DND-41 (cell line): ENCODE measurements at regions not wholly inside any gene's neighbourhood (a gene's known extent, or its start where the extent isn't known, plus 50 kb on each side); places are given as distances from the start of the nearest gene placed in this dataset.

Source experiments
- ATAC-seq: fragments of 200-7000 bp; cut with Tn5 transposase; 3 replicates; pipeline ENCODE4 v1.9.1; 2021; ENCODE audit warnings: low read depth; ENCODE audit not compliant: insufficient read depth
- DNase-seq: peaks from one replicate; pipeline ENCODE4 v3.0.0-alpha.2; 2020
- H2AFZ ChIP-seq: 2 replicates; pipeline ENCODE4 v1.6.0; 2012; ENCODE audit warnings: low read depth, low read length
- H3K27ac ChIP-seq: 2 replicates; pipeline ENCODE4 v1.5.1; 2012; ENCODE audit warnings: low read length, inconsistent platforms
- H3K27me3 ChIP-seq: fragments of 200-600 bp; sonication (generic); 2 replicates; pipeline ENCODE4 v1.6.0; 2012; ENCODE audit warnings: low read length, mild to moderate bottlenecking, inconsistent platforms; ENCODE audit not compliant: insufficient read depth, poor library complexity
- H3K36me3 ChIP-seq: 2 replicates; pipeline ENCODE4 v1.5.1; 2012; ENCODE audit warnings: low read length, inconsistent platforms; ENCODE audit not compliant: insufficient read depth
- H3K4me1 ChIP-seq: 2 replicates; pipeline ENCODE4 v1.5.1; 2012; ENCODE audit warnings: mild to moderate bottlenecking, low read length; ENCODE audit not compliant: insufficient read depth
- H3K4me2 ChIP-seq: 2 replicates; pipeline ENCODE4 v1.6.0; 2012; ENCODE audit warnings: mild to moderate bottlenecking, moderate library complexity, low read length, inconsistent platforms; ENCODE audit not compliant: insufficient read depth
- H3K4me3 ChIP-seq, 2 experiments: fragments of 200-600 bp in 1 of 2; shearing (Covaris generic) in 1 of 2; 2 replicates each; pipeline ENCODE4 v1.5.1; 2012 to 2016; ENCODE audit warnings: inconsistent platforms in 2 of 2, low read length in 2 of 2, mild to moderate bottlenecking in 2 of 2, low read depth in 1 of 2, moderate library complexity in 1 of 2
- H3K79me2 ChIP-seq: 2 replicates; pipeline ENCODE4 v1.6.0; 2012; ENCODE audit warnings: low read length, inconsistent platforms; ENCODE audit not compliant: insufficient read depth
- H3K9ac ChIP-seq: 2 replicates; pipeline ENCODE4 v1.6.0; 2012; ENCODE audit warnings: low read depth, mild to moderate bottlenecking, inconsistent platforms, low read length, moderate library complexity
- H3K9me3 ChIP-seq: 2 replicates; pipeline ENCODE4 v1.5.1; 2012; ENCODE audit warnings: low read length, moderate library complexity, mild to moderate bottlenecking, inconsistent platforms; ENCODE audit not compliant: insufficient read depth, severe bottlenecking
- H4K20me1 ChIP-seq: 2 replicates; pipeline ENCODE4 v1.6.0; 2012; ENCODE audit warnings: low read length; ENCODE audit not compliant: insufficient read depth
- EZH2 ChIP-seq: IDR thresholded peaks from 3 replicates; pipeline ENCODE4 v1.6.1; 2012; ENCODE audit warnings: borderline replicate concordance, low read depth, mild to moderate bottlenecking, moderate library complexity, low read length, inconsistent platforms; ENCODE audit not compliant: severe bottlenecking
- TF ChIP-seq, protein P1 (sequence below): IDR thresholded peaks from 2 replicates; pipeline ENCODE4 v1.5.1; 2012; ENCODE audit warnings: borderline replicate concordance, low read length, moderate library complexity, mild to moderate bottlenecking; ENCODE audit not compliant: poor library complexity, severe bottlenecking; ENCODE audit errors: extremely low read depth

DNA sequence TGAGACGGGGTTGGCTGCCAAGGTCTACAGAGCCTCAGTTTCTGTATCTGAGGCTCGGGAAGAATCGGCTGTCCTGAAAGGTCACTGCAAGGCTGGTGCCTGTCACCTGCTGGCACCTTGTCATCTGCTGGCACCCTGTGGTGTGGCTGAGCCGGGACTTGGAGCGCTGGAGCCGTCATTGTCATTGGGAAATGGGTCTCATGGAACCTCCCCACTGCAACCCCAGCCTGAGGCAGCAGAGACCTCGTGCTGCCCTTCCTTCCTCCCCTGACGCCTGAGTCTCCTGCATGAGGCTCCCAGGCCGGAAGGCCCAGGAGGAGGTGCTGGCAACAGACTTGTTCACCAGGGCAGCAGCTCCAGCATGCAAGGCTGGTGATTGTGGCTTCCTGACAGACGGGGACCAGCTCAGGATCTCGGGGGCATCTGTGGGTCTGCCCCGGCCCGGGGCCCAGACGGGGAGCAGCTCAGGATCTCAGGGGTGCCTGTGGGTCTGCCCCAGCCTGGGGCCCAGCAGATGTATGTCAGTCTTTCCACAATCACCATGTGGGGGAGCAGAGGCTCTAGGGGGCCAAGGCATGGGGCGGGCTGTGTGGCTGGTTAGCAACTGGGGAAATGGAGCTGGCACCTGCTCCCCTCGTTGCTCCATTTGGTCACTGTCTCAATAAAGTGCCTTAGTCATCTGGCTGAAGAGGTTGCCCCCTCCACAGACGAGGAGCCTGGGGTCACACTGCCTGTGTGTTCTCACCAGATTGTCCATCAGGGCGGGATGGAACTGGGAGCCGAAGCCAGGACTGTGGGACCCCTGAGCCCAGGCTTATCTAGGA is 668.7 kb downstream of the BRD1 start:
- TF ChIP-seq, protein P1, sequence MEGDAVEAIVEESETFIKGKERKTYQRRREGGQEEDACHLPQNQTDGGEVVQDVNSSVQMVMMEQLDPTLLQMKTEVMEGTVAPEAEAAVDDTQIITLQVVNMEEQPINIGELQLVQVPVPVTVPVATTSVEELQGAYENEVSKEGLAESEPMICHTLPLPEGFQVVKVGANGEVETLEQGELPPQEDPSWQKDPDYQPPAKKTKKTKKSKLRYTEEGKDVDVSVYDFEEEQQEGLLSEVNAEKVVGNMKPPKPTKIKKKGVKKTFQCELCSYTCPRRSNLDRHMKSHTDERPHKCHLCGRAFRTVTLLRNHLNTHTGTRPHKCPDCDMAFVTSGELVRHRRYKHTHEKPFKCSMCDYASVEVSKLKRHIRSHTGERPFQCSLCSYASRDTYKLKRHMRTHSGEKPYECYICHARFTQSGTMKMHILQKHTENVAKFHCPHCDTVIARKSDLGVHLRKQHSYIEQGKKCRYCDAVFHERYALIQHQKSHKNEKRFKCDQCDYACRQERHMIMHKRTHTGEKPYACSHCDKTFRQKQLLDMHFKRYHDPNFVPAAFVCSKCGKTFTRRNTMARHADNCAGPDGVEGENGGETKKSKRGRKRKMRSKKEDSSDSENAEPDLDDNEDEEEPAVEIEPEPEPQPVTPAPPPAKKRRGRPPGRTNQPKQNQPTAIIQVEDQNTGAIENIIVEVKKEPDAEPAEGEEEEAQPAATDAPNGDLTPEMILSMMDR, result no peak
- no peak for TF ChIP-seq EZH2
- H3K4me3 ChIP-seq, result no peak overlapping the region

DNA sequence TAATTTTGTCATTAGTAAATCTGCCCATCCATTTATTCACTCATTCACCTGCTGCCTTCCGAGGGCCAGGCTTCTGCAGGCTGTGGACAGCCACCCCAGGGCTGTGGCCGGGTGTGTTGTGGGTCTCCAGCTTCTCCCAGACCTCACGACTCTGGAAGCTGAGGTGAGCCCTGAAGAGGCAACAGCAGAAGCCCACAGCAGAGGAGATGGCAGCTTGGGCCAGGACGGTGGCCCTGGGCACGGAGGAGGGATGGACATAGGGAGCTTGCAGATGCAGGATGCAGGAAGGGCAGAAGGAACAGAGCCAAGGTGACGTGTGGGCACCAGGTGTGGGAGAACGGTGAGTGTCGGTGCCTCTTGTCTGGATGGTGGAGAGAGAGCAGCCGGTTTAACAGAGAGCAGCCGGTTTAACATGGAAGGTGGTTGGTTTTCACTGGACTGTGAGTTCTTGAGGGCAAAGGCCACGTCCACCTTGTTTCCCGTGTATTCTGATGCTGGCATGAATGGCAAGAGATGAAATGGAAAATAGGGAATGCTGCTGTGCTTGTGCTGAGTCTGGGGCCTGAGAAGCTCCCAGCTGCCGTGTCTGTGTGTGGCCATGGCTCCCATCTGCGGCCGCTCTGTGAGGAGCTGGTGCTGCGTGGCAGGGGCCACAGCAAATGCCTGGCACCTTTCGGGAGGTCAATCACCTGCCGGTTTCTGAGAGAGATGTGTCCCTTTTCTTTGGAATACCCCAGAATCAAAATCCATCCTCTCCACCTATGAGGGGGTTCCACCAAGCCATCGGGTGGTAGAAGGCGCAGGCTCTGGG is 669.9 kb downstream of the BRD1 start:
- no peaks in the 10 kb centered on the region for H3K79me2 ChIP-seq
- no peak overlapping the region for H2AFZ ChIP-seq
- H3K4me1 ChIP-seq, result no peaks in the 10 kb centered on the region
- H4K20me1 ChIP-seq, result peaks cover 3% of the 10 kb centered on the region; the same call in 1 of the 2 replicates
- H3K36me3 ChIP-seq, result no peaks in the 10 kb centered on the region
- no peak overlapping the region for H3K4me3 ChIP-seq
- DNase-seq (no peak), ATAC-seq (no peak)
- H3K9me3 ChIP-seq, result no peaks in the 10 kb centered on the region
- no peak overlapping the region for H3K4me2 ChIP-seq
- H3K27ac ChIP-seq, result no peak overlapping the region
- H3K27me3 ChIP-seq, result no peaks in the 10 kb centered on the region
- TF ChIP-seq, protein P1, result no peak
- TF ChIP-seq EZH2, result no peak
- H3K9ac ChIP-seq, result no peak overlapping the region

More for the DNA sequence above, 668.7 kb downstream of the BRD1 start:
- Histone ChIP-seq H4K20me1 (peaks cover 4% of the 10 kb centered on the region; the same call in 1 of the 2 replicates), H3K9ac (no peak overlapping the region), H3K27ac (no peak overlapping the region), H3K79me2 (no peaks in the 10 kb centered on the region), H3K4me1 (no peaks in the 10 kb centered on the region), H3K36me3 (no peaks in the 10 kb centered on the region), H3K9me3 (no peaks in the 10 kb centered on the region), H2AFZ (no peak overlapping the region), H3K4me2 (no peak overlapping the region), H3K27me3 (no peaks in the 10 kb centered on the region)
- ATAC-seq, result no peak
- DNase-seq, result no peak

DNA sequence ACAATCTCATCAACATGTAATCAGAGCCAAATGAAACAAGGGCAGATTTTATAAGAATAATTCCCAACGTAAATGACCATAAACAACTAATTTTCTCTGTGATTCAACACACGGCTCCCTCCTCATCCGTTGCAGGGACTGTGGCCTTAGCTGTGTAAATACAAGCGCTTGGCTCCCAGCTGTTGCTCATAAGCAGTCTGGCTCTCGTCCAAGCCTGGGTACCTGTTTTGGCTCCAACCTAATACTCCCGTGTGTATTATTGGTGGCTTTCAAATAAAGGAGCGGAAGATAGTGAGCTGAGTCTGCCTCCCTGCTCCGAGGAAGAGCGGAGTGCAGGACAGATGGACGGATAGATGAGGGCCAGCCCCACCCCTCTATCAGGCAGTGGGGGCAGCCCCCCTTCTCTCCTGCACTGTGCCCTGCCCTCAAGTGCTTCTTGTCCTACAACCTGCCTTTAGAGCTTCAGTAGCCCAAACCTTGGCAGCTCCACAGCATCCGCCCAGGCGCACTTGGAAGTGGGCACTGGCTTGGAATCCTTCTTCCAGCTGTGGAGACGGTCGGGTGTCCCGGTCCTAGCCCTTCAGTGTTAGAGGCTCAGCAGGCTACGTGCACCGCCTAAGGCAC is 670.9 kb downstream of the BRD1 start:
- no peak overlapping the region for H2AFZ ChIP-seq
- no peak overlapping the region for H3K4me3 ChIP-seq
- H3K79me2 ChIP-seq, result no peaks in the 10 kb centered on the region
- ATAC-seq (no peak), DNase-seq (no peak)
- H3K27ac ChIP-seq, result no peak overlapping the region
- H3K9ac ChIP-seq, result no peak overlapping the region
- H3K4me1 ChIP-seq, result no peaks in the 10 kb centered on the region
- no peaks in the 10 kb centered on the region for H3K36me3 ChIP-seq
- H3K9me3 ChIP-seq, result no peaks in the 10 kb centered on the region
- H3K4me2 ChIP-seq, result no peak overlapping the region
- H4K20me1 ChIP-seq, result no peaks in the 10 kb centered on the region
- TF ChIP-seq, protein P1, result no peak
- no peak for TF ChIP-seq EZH2
- no peaks in the 10 kb centered on the region for H3K27me3 ChIP-seq
